Spleen (tissue), 7 donors: ENCODE measurements at regions not wholly inside any gene's neighbourhood (a gene's known extent, or its start where the extent isn't known, plus 50 kb on each side); places are given as distances from the start of the nearest gene placed in this dataset.

Source experiments
- CTCF ChIP-seq, 11 experiments: fragments of 200-600 bp in 7 of 11; fragments of 450-650 bp in 4 of 11; sonication (generic) in 4 of 11; IDR thresholded peaks in 8 of 11; conservative IDR thresholded peaks in 3 of 11; 1 replicate in 7 of 11; 2 replicates in 4 of 11; pipeline versions ENCODE4 v1.4.0 to v1.8.0; 2016 to 2021; ENCODE audit warnings: antibody characterized with exemption in 11 of 11, inconsistent platforms in 4 of 11, mild to moderate bottlenecking in 1 of 11
- POLR2A ChIP-seq, 3 donors: fragments of 450-650 bp; IDR thresholded peaks; one replicate each; pipeline ENCODE4 v1.5.1; 2017; ENCODE audit warnings: antibody characterized with exemption in 3 of 3, mild to moderate bottlenecking in 1 of 3
- donor health status: DM: no; HTN: no; CAD: no; lungs with moderate emphysema.
- donor health status: DM: no; HTN: no; CAD: no.
- donor health status: DM: no; HTN: no; CAD: no.

GRCh38 chr16:26824469-26824868 lies 242.3 kb upstream of the C16orf82 start:
- TF ChIP-seq CTCF (IDR thresholded peaks at IDR 0.05 in 8 of 11, conservative IDR thresholded peaks at IDR 0.05 in 3 of 11) (no peak), POLR2A (IDR thresholded peaks at IDR 0.05) (no peak)
